Gastrocnemius medialis (tissue), 4 donors: ENCODE measurements at regions not wholly inside any gene's neighbourhood (a gene's known extent, or its start where the extent isn't known, plus 50 kb on each side); places are given as distances from the start of the nearest gene placed in this dataset.

Experiments used
- ATAC-seq, 2 donors: fragments of 150-250 bp; one replicate each; pipeline ENCODE4 v1.9.1; 2016
- DNase-seq, 2 donors: peaks; one replicate each; pipeline ENCODE4 v3.0.0-alpha.2; 2019
- H3K27ac ChIP-seq, 4 donors: fragments of 200-600 bp; sonication (generic); 1 replicate in 1 of 4; 2 replicates in 3 of 4; pipeline ENCODE4 v1.5.1; 2016 to 2018; ENCODE audit warnings: mild to moderate bottlenecking in 2 of 4, moderate library complexity in 1 of 4
- H3K27me3 ChIP-seq, 3 donors: fragments of 200-600 bp; sonication (generic) in 2 of 3; 1 replicate in 1 of 3; 2 replicates in 2 of 3; pipeline versions ENCODE4 v1.5.1 to v1.6.0; 2016 to 2019; ENCODE audit warnings: mild to moderate bottlenecking in 1 of 3, moderate library complexity in 1 of 3
- H3K36me3 ChIP-seq, 2 donors: fragments of 200-600 bp; sonication (generic) in 1 of 2; one replicate each; pipeline ENCODE4 v1.5.1; 2017 to 2018
- H3K4me1 ChIP-seq, 2 donors: fragments of 200-600 bp; sonication (generic) in 1 of 2; one replicate each; pipeline ENCODE4 v1.5.1; 2016 to 2017; ENCODE audit warnings: mild to moderate bottlenecking in 2 of 2
- H3K4me3 ChIP-seq, 4 donors: fragments of 200-600 bp; sonication (generic) in 3 of 4; 1 replicate in 1 of 4; 2 replicates in 3 of 4; pipeline ENCODE4 v1.5.1; 2016 to 2019; ENCODE audit warnings: mild to moderate bottlenecking in 2 of 4
- H3K9me3 ChIP-seq, 3 donors: fragments of 200-600 bp; sonication (generic) in 2 of 3; 1 replicate in 1 of 3; 2 replicates in 2 of 3; pipeline ENCODE4 v1.5.1; 2016 to 2019
- POLR2A ChIP-seq, 2 donors: fragments of 450-650 bp; IDR thresholded peaks; one replicate each; pipeline ENCODE4 v1.6.1; 2017; ENCODE audit warnings: antibody characterized with exemption in 2 of 2, mild to moderate bottlenecking in 2 of 2, moderate library complexity in 2 of 2
- in situ Hi-C, 4 donors: fragments of 200-750 bp; cut with MboI; loops; one replicate each; pipeline versions ENCODE4 v1.15.0 to v1.8.0; 2017; ENCODE audit warnings: low sequenced_read_pairs in 4 of 4
- intact Hi-C: fragments of 100-400 bp; cut with DNase I; formaldehyde crosslinking; loops from one replicate; pipeline ENCODE4 v1.15.1; 2023; ENCODE audit warnings: low total_unique reads
- TF ChIP-seq, protein P1 (sequence below), 5 experiments: fragments of 450-650 bp in 3 of 5; fragments of 200-600 bp in 2 of 5; sonication (generic) in 2 of 5; IDR thresholded peaks in 4 of 5; conservative IDR thresholded peaks in 1 of 5; 1 replicate in 4 of 5; 2 replicates in 1 of 5; pipeline ENCODE4 v1.5.1; 2016 to 2019; ENCODE audit warnings: antibody characterized with exemption in 5 of 5, mild to moderate bottlenecking in 3 of 5, moderate library complexity in 3 of 5

GRCh38 chr4:81523672-81524327 lies 52.1 kb upstream of the RASGEF1B start:
- Histone ChIP-seq H3K4me1 (no peaks in the 10 kb centered on the region), H3K4me3 (no peak overlapping the region), H3K9me3 (no peaks in the 10 kb centered on the region), H3K27me3 (no peaks in the 10 kb centered on the region), H3K27ac (no peak overlapping the region), H3K36me3 (no peaks in the 10 kb centered on the region)
- ATAC-seq = no peak
- intact Hi-C loops = no loop called here
- TF ChIP-seq, protein P1, sequence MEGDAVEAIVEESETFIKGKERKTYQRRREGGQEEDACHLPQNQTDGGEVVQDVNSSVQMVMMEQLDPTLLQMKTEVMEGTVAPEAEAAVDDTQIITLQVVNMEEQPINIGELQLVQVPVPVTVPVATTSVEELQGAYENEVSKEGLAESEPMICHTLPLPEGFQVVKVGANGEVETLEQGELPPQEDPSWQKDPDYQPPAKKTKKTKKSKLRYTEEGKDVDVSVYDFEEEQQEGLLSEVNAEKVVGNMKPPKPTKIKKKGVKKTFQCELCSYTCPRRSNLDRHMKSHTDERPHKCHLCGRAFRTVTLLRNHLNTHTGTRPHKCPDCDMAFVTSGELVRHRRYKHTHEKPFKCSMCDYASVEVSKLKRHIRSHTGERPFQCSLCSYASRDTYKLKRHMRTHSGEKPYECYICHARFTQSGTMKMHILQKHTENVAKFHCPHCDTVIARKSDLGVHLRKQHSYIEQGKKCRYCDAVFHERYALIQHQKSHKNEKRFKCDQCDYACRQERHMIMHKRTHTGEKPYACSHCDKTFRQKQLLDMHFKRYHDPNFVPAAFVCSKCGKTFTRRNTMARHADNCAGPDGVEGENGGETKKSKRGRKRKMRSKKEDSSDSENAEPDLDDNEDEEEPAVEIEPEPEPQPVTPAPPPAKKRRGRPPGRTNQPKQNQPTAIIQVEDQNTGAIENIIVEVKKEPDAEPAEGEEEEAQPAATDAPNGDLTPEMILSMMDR (IDR thresholded peaks at IDR 0.05 in 4 of 5, conservative IDR thresholded peaks at IDR 0.05 in 1 of 5) = no peak
- no peak for TF ChIP-seq POLR2A (IDR thresholded peaks at IDR 0.05)
- in situ Hi-C loops = no loop called here
- DNase-seq = no peak

- no peak for TF ChIP-seq POLR2A (IDR thresholded peaks at IDR 0.05)
- TF ChIP-seq, protein P1 (IDR thresholded peaks at IDR 0.05 in 4 of 5, conservative IDR thresholded peaks at IDR 0.05 in 1 of 5) = no peak
- no peak overlapping the region for H3K4me3 ChIP-seq
- DNase-seq = no peak
- H3K27ac ChIP-seq = no peak overlapping the region
- H3K36me3 ChIP-seq = no peaks in the 10 kb centered on the region
- in situ Hi-C loops (no loop called here), intact Hi-C loops (no loop called here)
- no peaks in the 10 kb centered on the region for H3K4me1 ChIP-seq
- H3K9me3 ChIP-seq = no peaks in the 10 kb centered on the region
- no peak for ATAC-seq
- H3K27me3 ChIP-seq = no peaks in the 10 kb centered on the region
These were observed 51.0 kb upstream of the RASGEF1B start for GRCh38 chr4:81522711-81523110.

GRCh38 chr4:81521708-81522107 lies 50.0 kb upstream of the RASGEF1B start:
- H3K27ac ChIP-seq = no peak overlapping the region
- no peak for ATAC-seq
- intact Hi-C loops = no loop called here
- no peak overlapping the region for H3K4me3 ChIP-seq
- H3K36me3 ChIP-seq = no peaks in the 10 kb centered on the region
- no peaks in the 10 kb centered on the region for H3K27me3 ChIP-seq
- H3K9me3 ChIP-seq = no peaks in the 10 kb centered on the region
- TF ChIP-seq POLR2A (IDR thresholded peaks at IDR 0.05) = no peak
- TF ChIP-seq, protein P1 (IDR thresholded peaks at IDR 0.05 in 4 of 5, conservative IDR thresholded peaks at IDR 0.05 in 1 of 5) = no peak
- peaks cover 0 to 2% of the 10 kb centered on the region in 2 donors for H3K4me1 ChIP-seq
- in situ Hi-C loops = no loop called here
- no peak for DNase-seq
